ENCODE measurements at regions not wholly inside any gene's neighbourhood (a gene's known extent, or its start where the extent isn't known, plus 50 kb on each side); places are given as distances from the start of the nearest gene placed in this dataset.

DNA sequence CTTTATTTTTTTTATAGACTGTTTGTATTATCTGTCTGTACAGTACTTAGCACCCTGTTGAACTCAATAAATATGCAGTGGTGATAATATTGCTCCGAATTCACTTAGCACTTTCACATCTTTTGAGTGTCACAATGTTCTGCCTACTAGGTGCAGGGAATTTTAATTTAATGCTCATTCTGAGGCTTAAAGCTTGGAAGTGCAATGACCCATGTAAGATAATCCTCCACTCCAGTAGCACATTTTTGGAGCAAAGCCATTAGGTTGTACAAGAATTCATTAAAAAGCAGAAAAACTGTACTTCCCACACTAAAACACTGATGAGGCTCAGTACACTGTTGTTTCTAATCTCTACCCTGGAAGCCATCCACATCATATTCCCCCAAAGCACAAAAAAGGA, 255.3 kb upstream of the MTNR1B start:
- TF ChIP-seq, protein P1, sequence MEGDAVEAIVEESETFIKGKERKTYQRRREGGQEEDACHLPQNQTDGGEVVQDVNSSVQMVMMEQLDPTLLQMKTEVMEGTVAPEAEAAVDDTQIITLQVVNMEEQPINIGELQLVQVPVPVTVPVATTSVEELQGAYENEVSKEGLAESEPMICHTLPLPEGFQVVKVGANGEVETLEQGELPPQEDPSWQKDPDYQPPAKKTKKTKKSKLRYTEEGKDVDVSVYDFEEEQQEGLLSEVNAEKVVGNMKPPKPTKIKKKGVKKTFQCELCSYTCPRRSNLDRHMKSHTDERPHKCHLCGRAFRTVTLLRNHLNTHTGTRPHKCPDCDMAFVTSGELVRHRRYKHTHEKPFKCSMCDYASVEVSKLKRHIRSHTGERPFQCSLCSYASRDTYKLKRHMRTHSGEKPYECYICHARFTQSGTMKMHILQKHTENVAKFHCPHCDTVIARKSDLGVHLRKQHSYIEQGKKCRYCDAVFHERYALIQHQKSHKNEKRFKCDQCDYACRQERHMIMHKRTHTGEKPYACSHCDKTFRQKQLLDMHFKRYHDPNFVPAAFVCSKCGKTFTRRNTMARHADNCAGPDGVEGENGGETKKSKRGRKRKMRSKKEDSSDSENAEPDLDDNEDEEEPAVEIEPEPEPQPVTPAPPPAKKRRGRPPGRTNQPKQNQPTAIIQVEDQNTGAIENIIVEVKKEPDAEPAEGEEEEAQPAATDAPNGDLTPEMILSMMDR (IDR thresholded peaks at IDR 0.05; ENCODE audit: extremely low read depth, missing control alignments) = no peak
- no peak for DNase-seq (ENCODE audit: low spot score)

DNA sequence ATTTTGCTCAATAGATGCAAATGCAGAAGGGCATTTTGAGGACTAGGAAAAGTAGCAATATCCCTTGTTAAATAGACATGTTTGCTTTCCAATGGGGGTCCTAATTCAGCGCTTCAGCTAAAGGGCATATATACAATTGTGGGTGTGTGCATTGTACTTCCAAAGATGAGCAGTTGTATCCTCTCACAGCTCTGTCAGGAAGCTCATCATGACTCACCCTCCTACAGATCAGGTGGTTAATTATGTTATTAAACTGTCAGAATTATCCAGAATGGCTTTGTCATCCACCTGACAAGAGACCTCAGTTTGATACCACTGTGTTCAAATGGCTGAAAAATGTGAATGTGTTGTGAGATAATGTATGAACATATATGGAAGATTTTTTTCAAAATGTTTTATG, 252.2 kb upstream of the MTNR1B start:
- TF ChIP-seq, protein P1 (IDR thresholded peaks at IDR 0.05; ENCODE audit: extremely low read depth, missing control alignments) = no peak
- DNase-seq (ENCODE audit: low spot score) = no peak

DNA sequence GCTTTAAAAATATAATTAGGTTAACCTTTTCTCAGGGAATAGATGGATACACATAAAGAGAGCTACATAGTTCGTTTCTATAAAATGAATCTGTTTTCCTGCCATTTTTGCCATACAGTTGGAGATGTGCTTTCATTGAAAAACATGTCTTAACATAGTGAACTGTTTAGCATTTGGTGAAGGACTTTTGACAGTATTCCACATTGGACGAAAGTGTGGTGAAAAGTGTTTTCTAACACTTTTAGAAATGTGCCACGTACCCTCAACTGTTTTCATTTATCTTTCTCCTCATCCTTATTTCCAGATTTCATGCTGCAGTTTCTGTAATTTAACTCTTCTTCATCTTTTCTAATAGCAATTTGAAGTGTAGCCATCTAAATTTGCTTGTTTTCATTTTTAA, 249.1 kb upstream of the MTNR1B start:
- no peak for DNase-seq (ENCODE audit: low spot score)

DNA sequence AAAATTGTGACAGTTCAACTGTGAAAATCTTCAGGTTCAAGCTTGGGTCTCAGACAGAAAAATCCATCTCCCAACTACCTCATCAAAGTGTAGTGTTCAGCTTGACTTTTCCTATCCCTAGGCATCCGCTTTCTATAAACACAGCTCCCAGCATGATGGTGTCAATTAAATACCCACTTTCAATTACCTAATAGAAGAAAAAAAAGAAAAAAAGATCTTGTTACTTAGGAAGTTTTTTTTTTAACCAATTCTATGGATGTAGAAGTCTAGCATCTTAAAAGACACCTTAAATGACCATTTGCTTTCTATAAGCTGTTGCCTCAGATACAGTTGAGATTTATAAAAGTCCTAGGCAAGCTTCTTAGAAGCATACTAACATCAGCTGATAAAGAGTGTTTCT, 244.1 kb upstream of the MTNR1B start:
- TF ChIP-seq, protein P1 (IDR thresholded peaks at IDR 0.05; ENCODE audit: extremely low read depth, missing control alignments) = no peak
- no peak for DNase-seq (ENCODE audit: low spot score)

More for the DNA sequence above, 249.1 kb upstream of the MTNR1B start:
- TF ChIP-seq, protein P1 (IDR thresholded peaks at IDR 0.05; ENCODE audit: extremely low read depth, missing control alignments) = no peak

DNA sequence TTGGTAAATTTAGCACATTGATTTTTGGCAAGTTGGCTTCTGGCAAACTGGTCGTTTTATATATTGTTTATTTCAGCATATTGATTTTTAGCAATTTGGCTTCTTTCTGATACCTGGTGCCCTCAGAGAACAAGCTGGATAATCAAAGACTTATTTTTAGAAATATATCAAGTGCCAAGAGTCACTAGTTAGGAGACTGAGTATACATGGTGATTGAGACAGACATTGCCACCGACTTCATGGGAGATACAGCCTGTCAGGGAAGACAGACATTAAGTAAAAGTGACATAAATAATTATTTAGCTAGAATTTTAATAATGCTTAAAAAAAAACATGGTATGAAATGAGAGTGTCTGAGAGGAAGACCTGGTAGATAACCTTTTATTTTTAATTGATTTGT, 242.3 kb upstream of the MTNR1B start:
- DNase-seq (ENCODE audit: low spot score) = no peak
- TF ChIP-seq, protein P1 (IDR thresholded peaks at IDR 0.05; ENCODE audit: extremely low read depth, missing control alignments) = no peak

DNA sequence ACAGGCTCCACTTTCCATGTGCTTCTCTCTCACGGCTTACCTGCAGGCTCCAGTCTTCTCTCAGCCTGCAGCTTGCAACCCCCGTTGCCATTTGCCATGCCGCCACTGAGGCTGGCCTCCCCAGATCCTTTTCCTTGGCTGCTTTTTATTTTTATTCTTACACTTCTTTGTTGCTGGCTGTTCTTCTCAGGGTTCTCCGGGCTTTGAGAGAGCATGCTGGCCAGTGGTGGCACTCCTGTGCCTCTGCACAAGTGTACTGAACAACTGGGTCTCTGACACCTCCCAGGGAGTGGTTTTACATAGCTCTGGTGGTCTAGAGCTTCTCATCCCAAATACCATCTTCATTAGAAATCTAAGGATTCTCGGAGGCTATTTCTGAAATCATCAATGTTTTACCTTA, 241.7 kb upstream of the MTNR1B start:
- no peak for DNase-seq (ENCODE audit: low spot score)
- TF ChIP-seq, protein P1 (IDR thresholded peaks at IDR 0.05; ENCODE audit: extremely low read depth, missing control alignments) = no peak

DNA sequence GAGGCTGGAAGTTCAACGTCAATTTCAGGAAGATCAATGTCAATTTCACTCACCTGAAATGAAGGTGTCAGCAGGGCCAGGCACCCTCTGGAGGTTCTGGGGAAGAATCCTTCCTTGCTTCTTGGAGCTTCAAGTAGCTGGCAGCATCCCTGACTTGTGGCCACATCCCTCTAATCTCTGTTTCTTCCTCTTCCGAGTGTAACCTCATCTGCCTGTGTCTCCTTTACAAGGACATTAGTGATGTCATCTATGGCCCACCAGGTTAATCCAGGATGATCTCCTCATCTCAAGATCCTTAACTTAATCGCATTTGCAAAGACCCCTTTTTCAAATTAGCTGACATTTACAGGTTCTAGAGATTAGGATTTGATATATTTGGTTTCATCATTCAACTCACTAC, 240.8 kb upstream of the MTNR1B start:
- DNase-seq (ENCODE audit: low spot score) = no peak
- TF ChIP-seq, protein P1 (IDR thresholded peaks at IDR 0.05; ENCODE audit: extremely low read depth, missing control alignments) = no peak
